ENCODE measurements at regions not wholly inside any gene's neighbourhood (a gene's known extent, or its start where the extent isn't known, plus 50 kb on each side); places are given as distances from the start of the nearest gene placed in this dataset.

DNA sequence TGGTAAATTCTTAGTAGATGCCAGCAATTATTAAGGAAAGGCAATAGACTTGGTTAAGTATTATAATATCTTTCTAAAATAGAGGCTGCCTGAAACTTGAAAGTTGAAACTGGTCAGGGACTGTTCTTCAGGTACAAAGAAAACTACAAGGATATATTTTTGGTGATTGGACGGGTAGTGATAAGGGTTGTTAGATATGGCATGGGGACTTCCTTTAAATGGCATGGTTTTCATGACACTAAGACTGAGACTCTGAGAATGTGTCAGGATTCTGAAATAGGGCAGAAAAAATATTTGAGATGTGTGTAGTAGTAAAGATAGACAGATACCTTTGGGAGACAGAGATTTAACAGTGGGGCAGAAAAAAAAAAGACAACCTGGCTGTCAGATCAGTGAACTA is 108.4 kb upstream of the SLC5A12 start:
- TF ChIP-seq CTCF (IDR thresholded peaks at IDR 0.05 in 2 of 3, conservative IDR thresholded peaks at IDR 0.05 in 1 of 3; ENCODE audit: control insufficient read depth in 2 of 3, extremely low read depth in 1 of 3, insufficient read depth in 1 of 3, low read depth in 3 of 3, low read length in 3 of 3), result no peak
- TF ChIP-seq ZBTB33 (IDR thresholded peaks at IDR 0.05), result no peak
- no peak for TF ChIP-seq CEBPB (IDR thresholded peaks at IDR 0.05; ENCODE audit: borderline replicate concordance in 1 of 2, low read depth in 2 of 2, low read length in 2 of 2)
- no peak for TF ChIP-seq MYB (IDR thresholded peaks at IDR 0.05; ENCODE audit: borderline replicate concordance, low read depth, low read length)
- no peak for TF ChIP-seq FOXM1 (IDR thresholded peaks at IDR 0.05; ENCODE audit: low read depth, low read length)
- TF ChIP-seq NRF1 (conservative IDR thresholded peaks at IDR 0.05; ENCODE audit: low read depth, low read length), result no peak
- no peak for TF ChIP-seq ZNF384 (IDR thresholded peaks at IDR 0.05; ENCODE audit: borderline replicate concordance, low read depth, low read length)
- no peak for TF ChIP-seq ZNF274 (IDR thresholded peaks at IDR 0.05; ENCODE audit: insufficient read depth, insufficient read length)
- TF ChIP-seq BRCA1 (IDR thresholded peaks at IDR 0.05; ENCODE audit: low read depth, low read length), result no peak
- no peak for TF ChIP-seq ATF3 (IDR thresholded peaks at IDR 0.05; ENCODE audit: borderline replicate concordance, extremely low read depth, low read depth, low read length)
- TF ChIP-seq CHD2 (IDR thresholded peaks at IDR 0.05; ENCODE audit: borderline replicate concordance, low read depth, low read length), result no peak

Measured in GM12878 (cell line).